ENCODE measurements at regions not wholly inside any gene's neighbourhood (a gene's known extent, or its start where the extent isn't known, plus 50 kb on each side); places are given as distances from the start of the nearest gene placed in this dataset.
"Not testable (repeated sequence)": the region's sequence is repeated elsewhere in the genome, so short reads cannot be mapped to it uniquely, and the experiment has no call there.

- Mint-ChIP-seq H3K27me3 (no peaks in the 10 kb centered on the region), H3K9me3 (no peaks in the 10 kb centered on the region), H3K4me1 (ENCODE audit: low read depth in 2 of 2) (no peaks in the 10 kb centered on the region), H3K4me3 (no peak overlapping the region), H3K36me3 (ENCODE audit: insufficient read depth) (no peaks in the 10 kb centered on the region), H3K27ac (no peak overlapping the region)
- no peak for DNase-seq
- ATAC-seq (replicated peaks) = no peak
Measured at GRCh38 chrX:925652-926061, 286.8 kb downstream of the CRLF2 start.

DNA sequence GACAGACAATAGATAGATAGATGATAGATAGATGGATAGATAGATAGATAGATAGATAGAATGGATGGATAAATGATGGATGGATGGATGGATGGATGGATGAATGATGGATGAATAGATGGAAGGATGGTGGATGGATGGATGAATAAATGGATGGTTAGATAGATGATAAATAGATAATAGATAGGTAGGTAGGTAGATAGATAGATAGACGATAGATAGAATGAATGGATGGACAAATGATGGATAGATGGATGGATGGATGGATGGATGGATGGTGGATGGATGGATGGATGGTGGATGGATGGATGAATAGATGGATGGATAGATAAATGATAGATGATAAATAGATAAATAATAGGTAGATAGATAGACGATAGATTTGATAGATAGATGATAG is 287.4 kb downstream of the CRLF2 start:
- Mint-ChIP-seq H3K4me1 (ENCODE audit: low read depth in 2 of 2) (no peaks in the 10 kb centered on the region), H3K36me3 (ENCODE audit: insufficient read depth) (no peaks in the 10 kb centered on the region), H3K27ac (no peak overlapping the region), H3K9me3 (peaks cover 0 to under 1% of the 10 kb centered on the region in 2 donors), H3K27me3 (no peaks in the 10 kb centered on the region), H3K4me3 (no peak overlapping the region)
- no peak for DNase-seq
- no peak for ATAC-seq (replicated peaks)

DNA sequence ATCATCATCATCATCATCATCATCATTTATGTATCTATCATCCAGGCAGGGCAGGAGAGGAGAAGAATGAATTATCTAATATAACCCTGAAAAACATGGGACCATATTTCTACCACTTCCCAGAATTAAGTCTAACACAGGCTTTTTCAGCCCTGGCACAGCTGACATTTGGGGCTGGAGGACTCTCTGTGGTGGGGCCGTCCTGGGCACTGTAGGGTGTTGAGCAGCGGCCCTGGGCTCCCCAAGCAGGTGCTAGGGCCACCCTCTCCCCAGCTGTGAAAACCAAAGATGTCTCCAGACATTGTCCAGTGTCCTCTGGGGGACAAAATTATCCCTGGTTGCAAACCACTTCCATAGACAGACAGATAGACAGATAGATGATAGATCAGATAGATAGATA is 288.4 kb downstream of the CRLF2 start:
- H3K4me3 Mint-ChIP-seq = no peak overlapping the region
- DNase-seq (no peak), ATAC-seq (replicated peaks) (no peak)
- no peak overlapping the region for H3K27ac Mint-ChIP-seq
- H3K36me3 Mint-ChIP-seq (ENCODE audit: insufficient read depth) = peaks cover 4% of the 10 kb centered on the region
- peaks cover 4 to 6% of the 10 kb centered on the region in 2 donors for H3K9me3 Mint-ChIP-seq
- no peaks in the 10 kb centered on the region for H3K27me3 Mint-ChIP-seq
- H3K4me1 Mint-ChIP-seq (ENCODE audit: low read depth in 2 of 2) = no peaks in the 10 kb centered on the region

DNA sequence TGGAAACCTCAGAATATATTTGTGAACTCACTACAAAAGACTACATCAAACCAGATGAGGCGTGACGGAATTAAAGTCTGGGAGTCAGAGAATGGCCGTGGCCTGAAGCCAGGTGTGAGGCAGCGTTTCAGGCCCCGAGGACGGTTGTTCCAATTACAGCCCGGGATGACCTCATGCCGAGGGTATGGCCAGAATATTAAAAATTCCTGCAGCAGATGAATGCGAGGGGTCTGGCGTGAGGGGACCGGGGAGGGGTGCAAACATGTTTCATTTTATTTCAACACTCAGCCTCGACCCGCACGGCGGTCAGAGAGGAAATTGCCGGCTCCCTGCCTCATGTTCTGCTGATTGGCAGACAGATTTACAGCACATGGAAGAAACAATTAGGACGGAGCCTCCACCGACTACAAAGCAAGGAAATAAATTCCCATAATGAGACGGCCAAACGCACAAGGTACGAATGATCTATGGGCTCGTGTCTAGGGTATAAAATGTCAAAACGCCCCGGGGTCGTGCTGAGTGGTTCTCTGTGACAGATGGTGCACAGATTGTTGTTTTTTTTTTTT is 289.7 kb downstream of the SHOX start:
- no peaks in the 10 kb centered on the region for H3K4me1 Mint-ChIP-seq (ENCODE audit: low read depth in 2 of 2)
- no peak for DNase-seq

GRCh38 chrX:916230-916599 is 285.6 kb downstream of the SHOX start:
- Mint-ChIP-seq H3K4me3 (no peak overlapping the region), H3K27ac (no peak overlapping the region), H3K9me3 (peaks cover 14% of the 10 kb centered on the region in 2 donors), H3K36me3 (ENCODE audit: insufficient read depth) (peaks cover 7% of the 10 kb centered on the region), H3K27me3 (no peaks in the 10 kb centered on the region), H3K4me1 (ENCODE audit: low read depth in 2 of 2) (no peaks in the 10 kb centered on the region)
- DNase-seq (no peak), ATAC-seq (replicated peaks) (no peak)

More for the DNA sequence above, 289.7 kb downstream of the SHOX start:
- H3K36me3 Mint-ChIP-seq (ENCODE audit: insufficient read depth) = peaks cover 4% of the 10 kb centered on the region
- no peak overlapping the region for H3K27ac Mint-ChIP-seq
- H3K9me3 Mint-ChIP-seq = peaks cover 6 to 8% of the 10 kb centered on the region in 2 donors
- no peaks in the 10 kb centered on the region for H3K27me3 Mint-ChIP-seq
- H3K4me3 Mint-ChIP-seq = no peak overlapping the region
- no peak for ATAC-seq (replicated peaks)

DNA sequence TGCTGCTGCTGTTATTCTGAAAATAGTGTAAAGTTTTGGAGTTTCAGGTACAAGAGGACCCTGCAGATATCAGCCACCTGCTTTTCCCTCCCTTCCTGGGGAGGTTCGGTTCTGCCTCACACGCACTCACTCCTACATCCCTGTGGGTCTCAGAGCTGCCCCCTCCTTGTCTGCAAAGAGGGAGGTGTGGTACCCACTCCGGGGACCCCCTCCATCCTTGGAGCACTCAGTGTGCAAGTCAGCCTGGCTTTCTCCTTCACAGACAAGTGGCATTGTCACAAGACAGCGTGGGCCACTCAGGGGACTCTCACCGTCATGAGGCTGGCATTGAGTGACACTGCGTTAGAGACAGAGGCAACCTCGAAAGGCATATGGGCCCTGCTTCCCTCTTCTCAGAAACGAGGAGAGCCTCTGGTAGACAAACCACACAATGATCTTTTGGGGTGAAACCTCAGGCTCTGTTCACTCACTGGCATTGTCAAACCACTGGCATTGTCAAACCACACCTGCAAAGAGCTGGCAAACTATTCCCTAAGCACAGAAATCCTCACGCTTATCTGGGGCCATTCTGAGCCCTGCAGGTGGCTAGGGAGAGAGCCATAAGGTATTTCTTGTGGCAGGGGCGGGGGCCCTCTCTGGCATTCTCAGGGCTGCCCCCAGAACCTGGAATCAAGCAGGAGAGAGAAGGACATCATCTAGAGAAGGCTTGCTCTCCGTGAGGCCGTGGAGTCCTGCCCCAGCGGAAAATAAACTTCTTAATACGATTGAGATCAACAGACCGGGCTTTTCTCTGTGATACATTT is 285.0 kb downstream of the SHOX start:
- Mint-ChIP-seq H3K27ac (no peak overlapping the region), H3K4me3 (no peak overlapping the region), H3K36me3 (ENCODE audit: insufficient read depth) (peaks cover 7% of the 10 kb centered on the region), H3K27me3 (no peaks in the 10 kb centered on the region), H3K4me1 (ENCODE audit: low read depth in 2 of 2) (no peaks in the 10 kb centered on the region), H3K9me3 (peaks cover 14% of the 10 kb centered on the region in 2 donors)
- ATAC-seq (replicated peaks) (peak; percentile 29), DNase-seq (no peak)

DNA sequence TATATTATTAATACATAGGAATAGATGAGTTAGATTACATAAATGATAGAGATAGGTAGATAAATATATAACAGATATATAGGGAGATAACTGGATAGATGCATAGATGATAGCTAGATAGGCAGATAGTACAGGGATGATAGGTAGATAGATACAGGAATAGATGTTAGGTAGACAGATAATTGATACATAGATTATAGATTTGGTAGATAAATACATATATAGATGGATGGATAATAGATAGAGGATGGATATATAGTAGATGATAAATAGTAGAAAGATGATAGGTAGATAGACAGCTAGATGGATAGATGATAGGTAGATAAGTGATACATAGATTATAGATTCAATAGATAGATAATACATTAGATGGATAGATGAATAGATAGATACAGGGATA is 283.6 kb downstream of the SHOX start:
- Mint-ChIP-seq H3K27me3 (no peaks in the 10 kb centered on the region), H3K4me3 (no peak overlapping the region), H3K9me3 (peaks cover 10 to 12% of the 10 kb centered on the region in 2 donors), H3K4me1 (ENCODE audit: low read depth in 2 of 2) (no peaks in the 10 kb centered on the region), H3K36me3 (ENCODE audit: insufficient read depth) (peaks cover 3% of the 10 kb centered on the region), H3K27ac (no peak overlapping the region)
- DNase-seq (no peak), ATAC-seq (replicated peaks) (no peak)

GRCh38 chrX:912677-913076 is 282.1 kb downstream of the SHOX start:
- Mint-ChIP-seq H3K27ac (no peak overlapping the region), H3K4me3 (no peak overlapping the region), H3K27me3 (no peaks in the 10 kb centered on the region), H3K4me1 (ENCODE audit: low read depth in 2 of 2) (no peaks in the 10 kb centered on the region), H3K36me3 (ENCODE audit: insufficient read depth) (peaks cover 3% of the 10 kb centered on the region), H3K9me3 (peaks cover 10 to 17% of the 10 kb centered on the region in 2 donors)
- DNase-seq = no peak
- no peak for ATAC-seq (replicated peaks)

GRCh38 chrX:909068-909467 is 278.5 kb downstream of the SHOX start:
- H3K9me3 Mint-ChIP-seq = peaks cover 11 to 27% of the 10 kb centered on the region in 2 donors
- not testable (repeated sequence) for H3K36me3 Mint-ChIP-seq (ENCODE audit: insufficient read depth); H3K4me3 Mint-ChIP-seq; H3K27ac Mint-ChIP-seq; ATAC-seq (replicated peaks); H3K4me1 Mint-ChIP-seq (ENCODE audit: low read depth in 2 of 2); DNase-seq; H3K27me3 Mint-ChIP-seq

- Mint-ChIP-seq H3K4me3 (no peak overlapping the region), H3K36me3 (ENCODE audit: insufficient read depth) (no peaks in the 10 kb centered on the region), H3K9me3 (peaks cover 9 to 19% of the 10 kb centered on the region in 2 donors), H3K4me1 (ENCODE audit: low read depth in 2 of 2) (no peaks in the 10 kb centered on the region), H3K27me3 (no peaks in the 10 kb centered on the region), H3K27ac (no peak overlapping the region)
- DNase-seq = no peak
- ATAC-seq (replicated peaks) = no peak
Measured at GRCh38 chrX:906586-906985, 276.0 kb downstream of the SHOX start.

DNA sequence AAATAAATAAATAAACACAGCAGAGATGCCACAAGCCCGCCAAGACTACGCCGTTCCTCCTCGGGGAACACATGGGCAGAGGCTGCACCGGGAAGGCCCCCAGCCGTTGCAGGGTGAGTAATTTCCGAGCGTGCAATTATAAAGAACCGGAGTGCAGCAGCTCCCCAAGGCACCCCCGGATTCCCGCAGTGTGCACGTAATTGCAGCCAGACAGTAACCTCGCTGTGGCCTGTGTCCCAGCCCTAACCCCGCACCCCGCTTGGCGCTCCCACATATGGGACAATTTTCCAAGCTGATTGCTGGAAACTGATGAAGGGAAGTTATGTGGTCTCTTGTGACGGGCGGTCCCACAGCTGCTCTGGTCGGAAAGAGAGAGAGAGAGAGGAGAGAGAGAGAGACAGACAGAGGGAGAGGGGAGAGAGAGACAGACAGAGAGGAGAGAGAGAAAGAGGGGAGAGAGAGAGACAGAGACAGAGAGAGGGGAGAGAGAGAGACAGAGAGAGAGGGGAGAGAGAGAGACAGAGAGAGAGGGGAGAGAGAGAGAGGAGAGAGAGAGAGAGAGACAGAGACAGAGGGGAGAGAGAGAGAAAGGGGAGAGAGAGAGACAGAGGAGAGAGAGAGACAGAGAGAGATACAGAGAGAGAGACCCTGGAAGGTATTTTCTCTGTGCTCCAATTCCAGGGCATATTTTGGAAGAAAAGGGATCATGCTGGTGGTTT is 275.4 kb downstream of the SHOX start:
- Mint-ChIP-seq H3K36me3 (ENCODE audit: insufficient read depth) (no peaks in the 10 kb centered on the region), H3K4me1 (ENCODE audit: low read depth in 2 of 2) (no peaks in the 10 kb centered on the region), H3K4me3 (no peak overlapping the region), H3K27me3 (no peaks in the 10 kb centered on the region), H3K9me3 (peaks cover 9 to 19% of the 10 kb centered on the region in 2 donors), H3K27ac (no peak overlapping the region)
- ATAC-seq (replicated peaks) (no peak), DNase-seq (no peak)

GRCh38 chrX:903116-903515 is 272.5 kb downstream of the SHOX start:
- no peak for DNase-seq
- H3K4me1 Mint-ChIP-seq (ENCODE audit: low read depth in 2 of 2) = no peaks in the 10 kb centered on the region
- no peak overlapping the region for H3K27ac Mint-ChIP-seq
- H3K4me3 Mint-ChIP-seq = no peak overlapping the region
- no peak for ATAC-seq (replicated peaks)
- no peaks in the 10 kb centered on the region for H3K36me3 Mint-ChIP-seq (ENCODE audit: insufficient read depth)
- H3K9me3 Mint-ChIP-seq = peaks cover 15 to 18% of the 10 kb centered on the region in 2 donors
- H3K27me3 Mint-ChIP-seq = no peaks in the 10 kb centered on the region

DNA sequence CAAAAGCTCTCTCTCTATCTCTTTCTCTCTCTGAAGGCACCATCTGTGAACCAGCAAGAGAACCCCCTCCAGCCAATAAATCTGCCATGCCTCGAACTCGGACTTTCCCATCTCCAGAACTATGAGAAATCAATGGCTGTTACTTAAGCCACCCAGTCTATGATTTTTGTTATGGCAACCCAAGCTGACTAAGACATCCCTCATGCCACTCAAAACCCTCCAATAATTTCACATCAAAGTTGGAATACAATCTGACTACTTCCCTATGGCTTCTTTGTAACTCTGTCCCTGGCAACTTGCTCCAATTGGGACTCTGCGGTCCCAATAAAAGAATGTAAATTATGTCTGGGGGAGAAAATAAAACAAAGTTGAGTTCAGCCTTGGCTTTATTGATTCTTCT is 265.7 kb downstream of the SHOX start:
- Mint-ChIP-seq H3K4me3 (no peak overlapping the region), H3K9me3 (peaks cover 27 to 29% of the 10 kb centered on the region in 2 donors), H3K36me3 (ENCODE audit: insufficient read depth) (no peaks in the 10 kb centered on the region), H3K27me3 (no peaks in the 10 kb centered on the region), H3K4me1 (ENCODE audit: low read depth in 2 of 2) (no peaks in the 10 kb centered on the region), H3K27ac (no peak overlapping the region)
- ATAC-seq (replicated peaks) (no peak), DNase-seq (no peak)
